ENCODE measurements at regions not wholly inside any gene's neighbourhood (a gene's known extent, or its start where the extent isn't known, plus 50 kb on each side); places are given as distances from the start of the nearest gene placed in this dataset.
"Not testable (repeated sequence)": the region's sequence is repeated elsewhere in the genome, so short reads cannot be mapped to it uniquely, and the experiment has no call there.

DNA sequence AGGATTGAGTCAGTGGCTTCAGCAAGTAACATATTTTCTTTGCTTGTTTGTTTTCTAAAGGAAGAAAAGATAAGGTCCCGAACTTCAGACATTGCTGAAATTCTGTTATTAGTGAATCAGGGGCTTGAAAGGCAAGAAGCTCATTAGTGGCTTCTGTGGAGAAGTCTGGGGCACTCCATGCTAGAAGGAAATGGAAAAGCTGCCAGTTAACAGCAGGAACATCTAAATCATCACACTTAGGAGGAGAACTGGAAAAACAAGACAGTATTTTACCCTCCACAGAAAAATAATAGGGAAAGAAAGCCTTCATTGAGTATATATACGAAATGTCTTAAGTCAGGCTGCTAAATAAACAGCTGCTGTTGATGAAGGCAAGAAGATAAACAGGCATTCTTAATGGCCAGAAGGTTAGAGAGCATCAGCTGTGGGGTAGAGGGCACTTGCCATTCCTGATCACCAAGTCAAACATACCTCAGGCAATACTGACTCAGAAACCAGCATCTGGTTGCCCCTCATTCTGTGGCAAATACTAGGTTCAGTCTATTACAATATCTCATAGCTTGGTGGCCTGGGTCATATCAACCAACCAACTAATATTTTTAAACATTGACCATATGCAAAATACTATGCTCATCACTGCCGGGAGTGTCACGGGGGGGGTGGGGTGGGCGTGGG lies 143.2 kb upstream of the TENT5A start:
- Histone ChIP-seq H3K9me3 (ENCODE audit: low read length) (no peaks in the 10 kb centered on the region), H3K4me1 (ENCODE audit: insufficient read depth, low read length) (peaks cover 22% of the 10 kb centered on the region), H3K27me3 (ENCODE audit: insufficient read depth, low read length) (no peaks in the 10 kb centered on the region), H3K4me3 (ENCODE audit: low read length) (no peak overlapping the region), H3K36me3 (ENCODE audit: insufficient read depth, low read length) (no peaks in the 10 kb centered on the region), H2AFZ (ENCODE audit: low read depth, low read length) (peak overlapping the region; percentile 58)

DNA sequence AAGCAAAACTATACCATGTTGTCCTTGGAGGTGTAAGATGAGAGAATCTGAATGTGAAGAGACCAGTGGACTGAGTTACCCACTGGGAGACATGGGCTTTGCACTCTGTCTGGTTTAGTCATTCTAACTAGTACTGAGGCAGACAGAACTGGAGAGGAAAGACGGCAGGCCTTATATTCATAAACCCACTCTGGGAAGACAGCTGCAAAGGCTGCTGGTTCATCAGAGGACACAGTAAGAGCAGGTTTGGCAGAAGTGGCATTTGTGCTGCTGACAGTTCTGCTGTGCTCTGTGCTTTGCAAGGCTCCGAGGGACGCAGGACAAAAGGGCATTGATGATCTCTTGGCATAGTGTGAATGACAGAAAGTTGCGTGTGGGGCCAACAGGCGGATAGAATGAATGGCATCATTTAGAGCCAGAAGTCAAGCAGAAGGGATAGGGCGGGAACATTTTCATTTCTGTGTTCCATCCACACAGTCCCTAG lies 142.3 kb upstream of the TENT5A start:
- H3K4me1 ChIP-seq (ENCODE audit: insufficient read depth, low read length) = peaks cover 22% of the 10 kb centered on the region
- no peak overlapping the region for H3K4me3 ChIP-seq (ENCODE audit: low read length)
- no peaks in the 10 kb centered on the region for H3K27me3 ChIP-seq (ENCODE audit: insufficient read depth, low read length)
- H3K9me3 ChIP-seq (ENCODE audit: low read length) = no peaks in the 10 kb centered on the region
- H2AFZ ChIP-seq (ENCODE audit: low read depth, low read length) = peak overlapping the region; percentile 58
- no peaks in the 10 kb centered on the region for H3K36me3 ChIP-seq (ENCODE audit: insufficient read depth, low read length)

DNA sequence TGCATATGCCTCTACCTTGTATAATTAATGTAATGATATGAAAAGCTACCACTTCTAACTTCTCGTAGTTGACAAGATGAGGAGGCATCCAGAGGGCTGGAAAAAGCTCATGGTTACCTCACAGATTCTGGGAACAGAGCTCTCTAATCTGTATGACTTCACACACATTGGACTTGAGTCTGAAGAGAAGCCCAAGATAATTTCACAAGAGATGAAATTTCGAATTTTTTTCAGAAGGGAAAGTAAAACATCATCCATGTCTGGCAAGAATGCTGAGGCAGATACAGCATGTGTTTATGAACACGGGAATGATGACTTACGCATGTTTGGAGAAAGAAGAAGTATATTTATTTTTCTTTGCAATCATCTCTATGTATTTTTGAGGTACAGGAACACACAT lies 141.8 kb upstream of the TENT5A start:
- H3K9me3 ChIP-seq (ENCODE audit: low read length) = no peaks in the 10 kb centered on the region
- no peak overlapping the region for H3K4me3 ChIP-seq (ENCODE audit: low read length)
- H2AFZ ChIP-seq (ENCODE audit: low read depth, low read length) = peak overlapping the region; percentile 58
- H3K36me3 ChIP-seq (ENCODE audit: insufficient read depth, low read length) = no peaks in the 10 kb centered on the region
- H3K4me1 ChIP-seq (ENCODE audit: insufficient read depth, low read length) = peaks cover 20% of the 10 kb centered on the region
- H3K27me3 ChIP-seq (ENCODE audit: insufficient read depth, low read length) = no peaks in the 10 kb centered on the region

DNA sequence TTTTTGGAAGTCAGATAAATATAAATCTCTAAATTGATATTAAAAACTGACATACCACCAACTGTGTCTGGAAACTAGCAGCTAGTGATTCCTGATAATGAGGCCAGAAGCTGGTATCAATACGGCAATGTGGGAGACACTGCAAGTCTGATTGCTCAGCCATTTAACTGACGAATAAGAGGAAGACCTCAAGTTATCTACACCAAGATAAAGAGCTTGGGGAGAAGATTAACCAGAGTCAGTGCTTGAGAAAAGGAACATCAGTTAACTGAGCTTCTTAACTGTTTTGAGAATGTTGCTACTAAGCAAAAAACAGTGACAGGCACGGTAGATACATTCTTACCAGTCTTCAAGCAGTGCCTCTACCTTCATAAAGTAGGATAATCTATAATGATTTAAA lies 140.4 kb upstream of the TENT5A start:
- Histone ChIP-seq H2AFZ (ENCODE audit: low read depth, low read length) (no peak overlapping the region), H3K4me1 (ENCODE audit: insufficient read depth, low read length) (peaks cover 18% of the 10 kb centered on the region), H3K9me3 (ENCODE audit: low read length) (no peaks in the 10 kb centered on the region), H3K27me3 (ENCODE audit: insufficient read depth, low read length) (no peaks in the 10 kb centered on the region), H3K4me3 (ENCODE audit: low read length) (no peak overlapping the region), H3K36me3 (ENCODE audit: insufficient read depth, low read length) (no peaks in the 10 kb centered on the region)

DNA sequence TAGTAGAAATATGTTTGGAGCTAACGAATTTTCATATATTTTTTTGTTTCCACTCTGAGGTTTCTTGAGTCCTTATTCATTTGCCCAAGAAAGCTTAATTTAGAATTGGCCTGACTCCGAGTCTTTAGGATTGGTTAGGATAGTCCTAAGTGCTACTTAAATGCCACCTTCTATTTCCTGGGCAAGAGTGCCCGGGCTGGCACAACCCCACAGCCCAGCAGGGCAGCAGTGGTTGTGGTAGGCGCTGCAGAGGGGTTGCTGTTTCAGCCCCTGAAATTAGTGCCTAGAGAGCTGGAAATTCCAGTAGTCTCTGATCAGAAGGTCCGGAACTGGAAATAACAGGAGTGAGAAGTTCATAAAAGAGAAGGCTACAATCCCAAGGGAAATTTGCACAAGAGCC lies 139.4 kb upstream of the TENT5A start:
- Histone ChIP-seq H3K27me3 (ENCODE audit: insufficient read depth, low read length) (no peaks in the 10 kb centered on the region), H3K4me1 (ENCODE audit: insufficient read depth, low read length) (peaks cover 18% of the 10 kb centered on the region), H2AFZ (ENCODE audit: low read depth, low read length) (no peak overlapping the region), H3K9me3 (ENCODE audit: low read length) (no peaks in the 10 kb centered on the region), H3K36me3 (ENCODE audit: insufficient read depth, low read length) (no peaks in the 10 kb centered on the region), H3K4me3 (ENCODE audit: low read length) (no peak overlapping the region)

DNA sequence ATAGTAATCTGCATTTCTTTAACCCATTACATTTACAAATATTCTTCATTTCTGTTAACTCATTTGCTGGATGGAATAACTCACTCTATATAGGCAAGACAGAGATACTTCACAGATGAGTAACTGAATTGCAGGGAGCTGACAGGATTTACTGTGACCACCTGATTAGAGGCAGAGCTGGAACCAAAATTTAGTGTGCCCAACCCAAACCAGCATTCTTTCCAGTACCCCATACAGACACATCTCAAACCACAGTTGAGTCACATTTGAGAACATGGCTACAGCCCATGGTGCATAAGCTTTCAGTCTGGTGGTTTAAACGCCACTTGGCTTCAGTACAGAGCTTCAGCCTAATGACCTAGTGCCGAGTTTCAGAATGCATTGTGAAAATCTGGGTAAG lies 138.4 kb upstream of the TENT5A start:
- Histone ChIP-seq H3K4me3 (ENCODE audit: low read length) (no peak overlapping the region), H3K36me3 (ENCODE audit: insufficient read depth, low read length) (no peaks in the 10 kb centered on the region), H3K27me3 (ENCODE audit: insufficient read depth, low read length) (no peaks in the 10 kb centered on the region), H2AFZ (ENCODE audit: low read depth, low read length) (no peak overlapping the region), H3K4me1 (ENCODE audit: insufficient read depth, low read length) (peaks cover 17% of the 10 kb centered on the region), H3K9me3 (ENCODE audit: low read length) (no peaks in the 10 kb centered on the region)

DNA sequence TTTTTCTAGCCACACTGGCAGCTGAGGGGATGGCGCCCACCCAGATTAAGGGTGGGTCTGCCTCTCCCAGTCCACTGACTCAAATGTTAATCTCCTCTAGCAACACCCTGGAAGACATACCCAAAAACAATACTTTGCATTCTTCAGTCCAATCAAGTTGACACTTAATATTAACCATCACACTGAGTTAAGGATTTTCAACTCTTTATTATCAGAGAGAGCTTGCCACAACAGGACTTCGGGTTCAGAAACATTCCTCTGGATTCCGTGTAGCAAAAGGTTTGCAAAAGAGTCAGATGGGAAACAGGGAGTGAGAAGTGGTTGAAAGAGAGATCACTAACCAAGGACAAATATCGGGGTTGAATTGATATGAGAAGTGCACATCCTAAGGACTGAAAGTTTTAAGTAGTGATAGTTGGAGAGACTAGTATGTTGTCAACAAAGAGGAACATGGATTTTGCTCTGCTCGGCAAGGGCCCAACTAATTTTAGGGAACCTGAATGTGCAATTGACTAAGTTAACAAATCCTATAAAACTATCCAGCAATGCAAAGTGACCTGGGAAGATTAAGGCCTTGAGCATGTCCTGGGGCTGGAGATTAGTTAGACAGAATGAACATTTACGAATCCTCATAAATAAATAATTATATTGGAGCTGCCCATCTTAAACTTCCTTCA lies 137.0 kb upstream of the TENT5A start:
- Histone ChIP-seq H3K9me3 (ENCODE audit: low read length) (no peaks in the 10 kb centered on the region), H3K36me3 (ENCODE audit: insufficient read depth, low read length) (no peaks in the 10 kb centered on the region), H3K4me1 (ENCODE audit: insufficient read depth, low read length) (peaks cover 4% of the 10 kb centered on the region), H3K4me3 (ENCODE audit: low read length) (no peak overlapping the region), H2AFZ (ENCODE audit: low read depth, low read length) (no peak overlapping the region), H3K27me3 (ENCODE audit: insufficient read depth, low read length) (no peaks in the 10 kb centered on the region)

DNA sequence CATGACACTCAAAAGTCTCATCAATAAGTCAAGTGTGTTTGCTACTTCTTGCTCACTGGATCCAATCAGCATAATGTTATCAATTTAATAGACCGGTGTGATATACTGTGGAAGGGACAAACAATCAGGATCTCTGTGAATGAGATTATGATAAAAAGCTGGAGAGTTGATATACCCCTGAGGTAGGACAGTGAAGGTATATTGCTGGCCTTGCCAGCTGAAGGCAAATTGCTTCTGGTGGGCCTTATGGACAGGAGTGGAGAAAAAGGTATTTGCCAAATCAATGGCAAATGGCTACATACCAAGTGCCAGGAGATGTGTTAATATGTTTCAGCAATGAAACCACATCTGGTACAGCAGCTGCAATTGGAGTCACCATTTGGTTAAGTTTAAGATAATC lies 134.4 kb upstream of the TENT5A start:
- not testable (repeated sequence) for H3K36me3 ChIP-seq (ENCODE audit: insufficient read depth, low read length); H2AFZ ChIP-seq (ENCODE audit: low read depth, low read length); H3K9me3 ChIP-seq (ENCODE audit: low read length); H3K4me3 ChIP-seq (ENCODE audit: low read length); H3K27me3 ChIP-seq (ENCODE audit: insufficient read depth, low read length); H3K4me1 ChIP-seq (ENCODE audit: insufficient read depth, low read length)

DNA sequence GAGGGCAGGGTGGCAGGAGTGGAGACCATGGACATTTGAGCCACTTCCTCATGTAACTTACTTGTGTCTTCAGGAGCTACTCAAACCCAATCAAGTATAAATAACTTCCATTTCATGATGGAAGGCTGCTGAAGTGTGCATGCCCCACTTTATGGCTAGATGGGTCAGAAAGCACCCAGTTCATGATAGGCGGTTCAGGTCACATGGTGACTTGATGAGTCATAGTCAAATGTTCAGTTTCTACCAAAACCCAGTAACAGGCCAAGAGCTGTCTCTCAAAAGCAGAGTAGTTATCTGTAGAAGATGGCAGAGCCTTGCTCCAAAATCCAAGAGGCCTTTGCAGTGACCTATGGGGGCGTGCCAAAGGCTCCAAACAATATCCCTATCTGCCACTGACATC lies 133.7 kb upstream of the TENT5A start:
- Histone ChIP-seq H3K27me3 (ENCODE audit: insufficient read depth, low read length) (no peaks in the 10 kb centered on the region), H3K36me3 (ENCODE audit: insufficient read depth, low read length) (no peaks in the 10 kb centered on the region), H3K9me3 (ENCODE audit: low read length) (no peaks in the 10 kb centered on the region), H3K4me1 (ENCODE audit: insufficient read depth, low read length) (no peaks in the 10 kb centered on the region), H2AFZ (ENCODE audit: low read depth, low read length) (no peak overlapping the region), H3K4me3 (ENCODE audit: low read length) (no peak overlapping the region)

DNA sequence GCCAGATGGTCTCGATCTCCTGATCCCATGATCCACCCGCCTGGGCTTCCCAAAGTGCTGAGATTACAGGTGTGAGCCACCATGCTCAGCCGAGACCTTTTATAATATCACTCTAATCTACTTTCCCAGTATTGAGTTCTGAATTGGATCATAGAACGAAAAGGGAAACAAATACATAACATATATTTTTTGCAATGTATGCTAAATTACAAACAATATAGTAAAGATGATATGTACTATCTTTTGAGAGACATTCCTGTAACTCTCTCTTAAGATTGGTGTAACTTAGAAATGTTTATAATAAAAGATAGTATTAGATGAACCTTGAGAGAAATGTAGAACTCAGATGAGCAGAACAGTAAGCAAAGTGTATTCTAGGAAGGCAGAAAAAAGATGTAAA lies 129.2 kb upstream of the TENT5A start:
- H3K4me1 ChIP-seq (ENCODE audit: insufficient read depth, low read length) = no peaks in the 10 kb centered on the region
- no peak overlapping the region for H3K4me3 ChIP-seq (ENCODE audit: low read length)
- H3K36me3 ChIP-seq (ENCODE audit: insufficient read depth, low read length) = no peaks in the 10 kb centered on the region
- no peaks in the 10 kb centered on the region for H3K9me3 ChIP-seq (ENCODE audit: low read length)
- no peaks in the 10 kb centered on the region for H3K27me3 ChIP-seq (ENCODE audit: insufficient read depth, low read length)
- no peak overlapping the region for H2AFZ ChIP-seq (ENCODE audit: low read depth, low read length)

DNA sequence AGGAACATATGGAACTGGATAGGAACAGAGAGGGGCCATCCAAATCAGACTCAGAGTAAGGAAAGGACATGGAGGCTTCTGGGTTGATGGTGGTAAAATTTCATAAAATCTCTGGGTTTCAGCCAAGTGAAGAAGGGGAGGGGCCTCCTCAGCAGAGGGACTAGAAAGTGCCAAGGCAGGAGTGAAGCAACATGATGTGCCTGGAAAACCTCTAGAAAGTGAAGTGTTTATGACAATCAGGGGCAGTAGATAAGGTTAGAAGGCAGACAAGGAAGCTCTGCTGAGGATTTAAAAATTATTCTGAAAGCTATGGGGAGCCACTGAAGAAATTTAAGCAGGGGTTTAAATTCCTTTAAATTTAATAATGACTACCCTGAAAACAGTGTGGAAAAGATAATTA lies 126.0 kb upstream of the TENT5A start:
- H3K27me3 ChIP-seq (ENCODE audit: insufficient read depth, low read length) = no peaks in the 10 kb centered on the region
- H3K4me3 ChIP-seq (ENCODE audit: low read length) = no peak overlapping the region

DNA sequence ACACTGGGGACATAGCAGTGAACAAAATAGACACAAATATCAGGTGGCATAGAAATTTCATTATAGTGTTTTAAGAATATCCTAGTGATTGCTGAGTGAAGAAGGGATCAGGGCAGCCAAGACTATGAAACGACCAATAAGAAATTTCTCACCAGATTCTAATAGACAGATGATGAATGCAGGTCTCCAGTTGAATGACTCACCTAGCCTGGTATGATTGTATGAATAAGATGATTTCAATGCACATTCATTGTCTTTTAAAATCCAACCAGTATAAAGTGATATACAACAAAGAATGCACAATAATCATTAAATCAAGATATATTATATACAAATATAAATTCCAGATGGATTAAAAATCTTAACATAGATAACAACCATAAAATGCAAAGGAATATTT lies 124.5 kb upstream of the TENT5A start:
- Histone ChIP-seq H3K9me3 (ENCODE audit: low read length) (no peaks in the 10 kb centered on the region), H3K4me3 (ENCODE audit: low read length) (no peak overlapping the region), H3K4me1 (ENCODE audit: insufficient read depth, low read length) (no peaks in the 10 kb centered on the region), H3K27me3 (ENCODE audit: insufficient read depth, low read length) (no peaks in the 10 kb centered on the region), H2AFZ (ENCODE audit: low read depth, low read length) (no peak overlapping the region), H3K36me3 (ENCODE audit: insufficient read depth, low read length) (no peaks in the 10 kb centered on the region)

More for the DNA sequence above, 126.0 kb upstream of the TENT5A start:
- Histone ChIP-seq H2AFZ (ENCODE audit: low read depth, low read length) (no peak overlapping the region), H3K36me3 (ENCODE audit: insufficient read depth, low read length) (no peaks in the 10 kb centered on the region), H3K9me3 (ENCODE audit: low read length) (no peaks in the 10 kb centered on the region), H3K4me1 (ENCODE audit: insufficient read depth, low read length) (no peaks in the 10 kb centered on the region)

DNA sequence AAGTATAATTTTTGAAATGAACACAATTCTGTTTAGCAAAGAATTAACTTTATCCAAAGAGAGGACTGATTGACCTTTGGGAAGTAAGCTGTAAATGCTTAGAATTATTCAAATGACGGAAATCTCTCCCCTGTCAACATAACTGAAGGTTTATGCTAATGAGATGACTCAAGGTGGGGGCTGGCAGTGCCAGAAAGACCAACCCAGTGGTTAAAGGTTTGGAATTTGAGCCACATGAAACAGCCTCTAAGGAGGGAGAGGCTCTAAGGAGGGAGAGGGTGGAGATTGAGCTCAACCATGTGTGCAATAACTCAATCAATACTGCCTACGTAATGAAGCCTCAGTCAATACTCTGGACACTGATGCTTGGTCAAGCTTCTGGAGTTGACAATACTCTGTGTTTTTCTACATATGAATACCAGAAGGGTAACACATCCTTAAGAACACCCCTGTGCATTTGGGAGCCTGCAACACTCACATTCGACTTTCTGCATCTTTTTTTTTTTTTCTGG lies 123.4 kb upstream of the TENT5A start:
- Histone ChIP-seq H2AFZ (ENCODE audit: low read depth, low read length) (no peak overlapping the region), H3K9me3 (ENCODE audit: low read length) (no peaks in the 10 kb centered on the region), H3K4me1 (ENCODE audit: insufficient read depth, low read length) (no peaks in the 10 kb centered on the region), H3K36me3 (ENCODE audit: insufficient read depth, low read length) (no peaks in the 10 kb centered on the region), H3K27me3 (ENCODE audit: insufficient read depth, low read length) (no peaks in the 10 kb centered on the region), H3K4me3 (ENCODE audit: low read length) (no peak overlapping the region)
